NOMO-1 treated with DMSO at 0.1 percent for 48 hours (cell line): ENCODE measurements at regions not wholly inside any gene's neighbourhood (a gene's known extent, or its start where the extent isn't known, plus 50 kb on each side); places are given as distances from the start of the nearest gene placed in this dataset.
"Not testable (repeated sequence)": the region's sequence is repeated elsewhere in the genome, so short reads cannot be mapped to it uniquely, and the experiment has no call there.

Experiments
- DNase-seq: peaks from one replicate; lab custom pipeline; 2025; ENCODE audit not compliant: unreplicated experiment; lab: John Stamatoyannopoulos, UW

DNA sequence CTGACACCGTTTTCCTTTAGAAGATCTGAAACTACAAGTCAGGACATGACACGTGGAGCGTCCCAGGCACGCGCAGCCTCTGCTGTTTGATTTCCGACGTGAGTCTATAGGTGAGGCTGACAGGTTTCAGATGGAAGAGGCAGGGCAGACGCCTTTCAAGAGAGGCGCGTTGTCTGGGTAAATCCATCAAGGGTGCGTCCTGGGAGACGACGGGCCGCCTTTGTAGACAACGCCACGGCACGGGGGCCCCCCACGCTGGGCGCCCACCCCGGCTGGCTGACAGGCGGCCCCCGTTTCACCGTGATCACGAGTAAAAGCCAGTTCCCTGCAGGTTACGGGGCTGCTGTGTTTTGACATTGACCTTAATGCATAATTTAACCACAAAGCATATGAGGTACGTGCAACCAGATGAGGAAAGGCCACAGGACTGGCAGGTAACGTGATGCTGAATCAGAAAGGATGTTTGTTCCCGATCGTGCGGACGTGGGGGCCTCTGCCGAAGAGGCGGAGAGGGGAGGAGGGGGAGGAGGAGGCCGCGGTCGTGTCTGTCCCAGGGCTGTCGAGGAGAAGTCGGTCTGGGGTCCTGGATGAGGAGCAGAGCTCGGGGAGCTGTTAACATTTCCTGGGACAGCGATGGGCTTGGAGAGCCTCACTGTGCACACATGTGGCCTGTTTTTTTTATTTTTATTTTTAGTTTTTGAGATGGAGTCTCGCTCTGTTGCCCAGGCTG is 51.1 kb upstream of the PPP2R3B start:
- no peak for DNase-seq

DNA sequence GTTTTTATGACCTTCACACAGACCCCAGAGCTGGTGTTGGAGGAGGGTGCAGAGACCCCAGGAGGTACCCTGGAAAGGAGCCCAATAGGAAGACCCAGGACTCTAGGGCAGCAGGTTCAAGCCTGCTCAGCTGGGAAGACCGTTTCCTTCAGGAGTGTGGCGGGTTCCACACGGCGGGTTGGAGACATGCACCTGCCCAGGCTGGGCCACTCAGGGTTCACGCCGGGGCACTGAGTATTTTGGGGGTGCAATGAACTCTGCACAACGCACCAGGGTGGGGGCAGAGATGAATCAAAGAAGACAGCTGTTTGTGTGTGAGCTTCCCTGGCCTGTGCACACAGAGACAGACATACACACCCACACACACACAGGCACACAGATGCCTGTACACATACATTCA is 52.5 kb upstream of the PPP2R3B start:
- no peak for DNase-seq

DNA sequence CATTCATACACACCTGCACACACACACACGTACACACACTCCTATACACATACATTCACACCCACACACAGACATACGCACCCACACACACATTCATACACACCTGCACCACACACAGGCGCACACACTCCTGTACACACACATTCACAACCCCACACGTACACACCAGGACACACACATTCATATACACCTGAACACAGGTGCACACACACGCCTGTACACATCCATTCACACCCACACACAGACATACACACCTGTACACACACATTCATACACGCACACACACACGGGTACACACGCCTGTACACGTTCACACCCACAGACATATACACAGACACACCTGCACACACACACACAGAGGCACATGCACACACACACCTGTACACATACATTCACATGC is 53.0 kb upstream of the PPP2R3B start:
- DNase-seq = no peak

DNA sequence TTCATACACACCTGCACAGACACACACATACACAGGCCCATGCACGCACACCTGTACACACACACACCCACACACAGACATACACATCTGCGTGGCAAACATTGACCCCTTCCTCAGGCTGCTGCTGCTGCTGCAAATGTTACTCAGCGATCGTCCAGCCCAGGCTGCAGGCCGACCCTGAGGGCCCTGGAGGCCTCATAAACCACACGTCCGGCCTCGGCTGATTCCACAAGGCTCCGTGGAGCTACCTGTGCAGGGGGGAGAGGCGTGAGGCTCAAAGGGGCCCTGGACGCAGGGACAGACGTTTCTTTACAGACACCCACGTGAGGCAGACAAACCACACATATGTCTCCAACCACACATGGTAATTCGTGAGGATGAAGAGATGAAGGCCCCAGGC is 53.9 kb upstream of the PPP2R3B start:
- DNase-seq = no peak

DNA sequence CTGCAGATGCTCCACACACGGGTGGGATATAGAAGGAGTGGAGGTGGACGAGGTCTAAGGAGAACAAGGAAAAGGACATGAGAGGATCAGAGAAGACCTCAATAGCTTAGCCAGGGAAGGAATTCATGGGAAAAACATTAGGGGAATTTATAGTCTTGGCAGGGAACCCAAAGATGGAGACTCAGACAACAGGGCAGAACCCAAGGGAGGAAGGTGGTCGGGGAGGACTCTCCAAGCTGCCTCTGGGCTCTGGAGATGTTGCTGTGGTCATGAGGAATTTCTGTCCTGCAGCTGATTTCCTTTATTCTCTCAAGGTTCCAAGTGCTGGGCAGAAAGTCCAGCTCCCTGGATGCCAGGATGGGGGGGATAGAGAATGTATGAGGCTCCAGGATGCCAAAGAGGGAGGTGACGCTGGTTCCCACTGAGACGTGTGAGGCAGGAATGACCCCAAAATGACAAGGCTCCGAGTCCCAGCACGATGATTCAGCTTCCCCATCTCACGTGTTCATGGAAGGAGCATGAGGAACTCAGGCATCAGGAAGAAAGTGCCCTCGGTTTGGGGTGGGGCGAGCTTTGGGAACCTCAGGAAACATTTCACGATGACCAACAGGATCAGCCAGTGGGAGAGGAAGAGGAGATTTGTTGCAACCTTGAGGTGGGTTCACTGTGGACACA is 57.0 kb upstream of the PPP2R3B start:
- DNase-seq = no peak

DNA sequence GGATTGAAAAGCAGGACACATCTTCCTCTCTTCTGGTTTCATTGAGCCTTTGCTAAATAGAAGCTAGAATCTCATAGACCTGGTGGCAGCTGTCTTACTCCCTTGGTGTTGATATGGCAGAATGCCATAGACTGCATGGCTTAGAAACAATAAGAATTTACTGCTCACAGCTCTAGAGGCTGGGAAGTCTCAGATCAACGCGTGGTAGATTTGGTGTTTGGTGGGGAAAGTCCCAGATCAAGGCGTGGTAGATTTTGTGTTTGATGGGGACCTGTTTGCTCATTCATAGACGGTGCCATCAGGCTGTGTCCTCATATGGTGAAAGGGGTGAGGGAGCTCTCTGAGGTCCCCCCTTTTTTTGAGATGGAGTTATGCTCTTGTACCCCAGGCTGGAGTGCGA is 57.6 kb upstream of the PPP2R3B start:
- DNase-seq = no peak

DNA sequence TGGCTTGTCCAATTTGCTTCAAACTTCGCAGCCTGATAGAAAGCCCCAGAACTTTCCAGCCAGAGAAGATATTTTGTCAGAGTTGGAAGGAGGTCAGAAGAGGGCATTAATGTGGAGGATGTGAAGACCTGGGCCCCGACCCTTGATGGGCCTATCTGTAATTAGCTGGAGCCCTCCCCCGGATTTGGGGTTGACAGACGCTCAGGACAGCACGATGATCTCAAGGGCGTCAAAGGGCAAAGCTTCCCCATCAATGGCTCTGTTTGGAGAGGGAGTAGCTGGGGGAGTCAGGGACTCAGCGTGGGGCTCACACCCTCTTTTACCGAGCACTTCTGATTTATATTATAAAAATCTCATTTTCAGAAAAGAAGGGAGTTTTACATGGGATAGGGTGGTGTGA is 59.0 kb upstream of the PPP2R3B start:
- no peak for DNase-seq

DNA sequence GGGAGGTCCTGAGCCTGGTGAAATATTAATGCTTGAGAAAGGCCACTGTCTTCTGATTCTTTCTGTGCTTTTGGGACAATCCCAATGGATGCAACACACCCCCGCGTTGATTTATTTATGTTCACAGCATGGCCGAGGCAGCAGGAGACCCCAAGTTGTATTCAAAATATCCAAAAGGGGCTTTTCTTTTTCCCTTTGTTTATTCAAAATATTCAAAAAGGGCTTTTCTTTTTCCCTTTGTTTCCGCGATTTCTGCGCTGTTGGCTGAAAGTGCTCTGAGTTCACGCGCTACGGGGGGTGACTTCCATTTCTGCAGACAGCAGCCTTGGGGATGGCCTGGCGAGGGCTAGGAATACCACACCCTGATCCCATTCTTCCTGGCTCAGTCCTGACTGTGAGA is 59.5 kb upstream of the PPP2R3B start:
- no peak for DNase-seq

DNA sequence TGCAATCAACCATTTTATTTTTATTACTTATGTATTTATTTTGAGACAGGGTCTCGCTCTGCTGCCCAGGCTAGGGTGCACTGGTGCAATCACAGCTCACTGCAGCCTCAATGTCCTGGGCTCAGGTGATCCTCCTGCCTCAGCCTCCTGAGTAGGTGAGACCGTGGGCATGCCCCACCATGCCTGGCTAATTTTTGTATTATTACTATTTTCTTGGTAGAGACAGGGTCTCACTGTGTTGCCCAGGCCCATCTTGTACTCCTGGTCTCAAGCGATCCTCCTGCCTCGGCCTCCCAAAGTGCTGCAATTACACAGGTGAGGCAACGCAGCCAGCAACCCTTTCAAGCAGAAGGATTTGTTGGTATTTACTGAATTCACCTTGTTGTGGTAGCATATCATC is 60.3 kb upstream of the PPP2R3B start:
- DNase-seq = no peak

DNA sequence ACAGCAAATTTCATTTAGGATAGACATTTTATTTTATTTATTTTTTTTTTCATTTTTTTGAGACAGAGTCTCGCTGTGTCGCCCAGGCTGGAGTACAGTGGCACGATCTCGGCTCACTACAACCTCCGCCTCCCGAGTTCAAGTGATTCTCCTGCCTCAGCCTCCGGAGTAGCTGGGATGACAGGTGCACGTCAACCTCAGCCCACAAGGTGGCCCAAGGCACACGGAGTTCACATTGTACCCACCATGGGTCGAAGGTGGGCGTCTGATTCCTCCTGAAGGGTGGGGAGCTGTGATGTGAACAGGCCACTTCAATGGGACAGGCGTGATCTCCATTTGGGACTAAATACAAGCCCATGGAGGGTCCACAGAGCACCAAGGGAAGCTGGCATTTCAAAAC is 65.0 kb upstream of the PPP2R3B start:
- DNase-seq = not testable (repeated sequence)

DNA sequence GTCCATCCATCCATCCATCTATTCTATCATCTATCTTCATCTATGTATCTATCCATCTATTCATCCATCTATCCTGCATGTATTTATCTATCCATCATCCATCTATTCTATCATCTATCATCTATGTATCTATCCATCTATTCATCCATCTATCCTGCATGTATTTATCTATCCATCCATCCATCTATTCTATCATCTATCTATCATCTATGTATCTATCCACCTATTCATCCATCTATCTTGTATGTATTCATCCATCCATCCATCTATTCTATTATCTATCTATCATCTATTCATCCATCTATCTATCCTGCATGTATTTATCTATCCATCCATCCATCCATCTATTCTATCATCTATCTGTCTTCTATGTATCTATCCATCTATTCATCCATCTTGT is 65.9 kb upstream of the PPP2R3B start:
- DNase-seq = no peak

DNA sequence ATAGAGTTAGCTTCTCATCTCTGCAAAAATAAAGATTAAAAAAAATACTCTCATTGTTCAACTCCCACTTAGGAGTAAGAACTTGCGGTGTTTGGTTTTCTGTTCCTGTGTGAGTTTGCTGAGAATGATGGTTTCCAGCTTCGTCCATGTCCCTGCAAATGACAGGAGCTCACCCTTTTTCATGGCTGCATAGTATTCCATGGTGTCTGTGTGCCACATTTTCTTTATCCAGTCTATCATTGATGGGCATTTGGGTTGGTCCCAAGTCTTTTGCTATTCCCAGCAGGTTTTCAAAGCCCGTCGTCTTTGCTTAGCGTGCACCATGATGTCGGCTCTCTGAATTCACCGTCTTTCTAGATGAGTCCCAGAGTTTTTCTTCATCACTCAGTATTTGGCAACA is 67.8 kb upstream of the PPP2R3B start:
- DNase-seq = not testable (repeated sequence)

DNA sequence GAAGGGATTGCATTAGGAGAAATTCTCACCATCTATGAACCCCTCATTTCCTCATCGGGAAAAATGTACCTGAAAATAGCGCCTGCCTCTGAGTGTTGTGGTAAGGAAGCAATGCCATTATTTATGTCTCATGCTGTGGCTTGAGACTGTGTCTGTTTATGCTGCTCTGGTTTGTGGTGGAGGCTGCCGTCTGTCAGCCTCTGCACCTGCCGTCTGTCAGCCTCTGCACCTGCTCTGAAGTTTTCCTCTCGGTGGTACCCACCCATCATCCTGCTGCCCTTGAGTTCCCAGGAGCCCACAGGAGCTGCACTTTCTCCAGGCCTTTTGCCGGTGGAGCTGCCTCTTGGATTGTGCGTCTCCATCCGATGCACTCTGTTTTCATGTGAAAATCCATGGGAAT is 68.5 kb upstream of the PPP2R3B start:
- DNase-seq = no peak

DNA sequence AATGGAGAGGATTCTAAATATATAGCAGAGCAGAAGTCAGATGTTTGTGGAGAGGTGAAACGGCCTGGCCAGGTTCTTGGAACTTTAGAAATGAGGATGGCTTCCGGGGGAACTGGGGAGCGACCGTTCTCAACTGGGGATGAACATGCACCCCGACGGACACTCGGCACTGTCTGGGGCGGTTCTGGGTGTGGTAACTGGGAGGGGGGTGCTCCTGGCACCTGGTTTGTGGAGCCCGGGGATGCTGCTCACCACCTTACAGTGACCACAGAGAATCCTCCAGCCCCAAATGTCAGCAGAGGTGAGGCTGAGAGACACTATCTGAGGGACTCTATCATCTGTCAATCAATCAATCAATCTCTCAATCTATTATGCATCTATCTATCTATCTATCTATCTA is 69.0 kb upstream of the PPP2R3B start:
- no peak for DNase-seq

DNA sequence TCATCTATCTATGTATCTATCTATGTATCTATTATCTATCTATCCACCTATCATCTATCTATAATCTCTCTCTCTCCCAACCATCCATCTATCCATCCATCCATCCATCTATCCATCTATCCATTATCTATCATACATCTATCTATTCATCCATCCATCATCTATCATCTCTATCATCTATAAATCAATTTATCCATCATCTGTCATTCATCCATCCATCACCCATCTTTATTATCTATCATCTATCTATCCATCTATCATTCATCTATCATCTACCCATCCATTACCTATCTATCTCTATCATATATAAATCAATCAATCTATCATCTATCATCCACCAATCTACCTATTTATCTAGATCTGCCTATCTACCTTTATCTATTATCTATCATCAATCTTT is 69.4 kb upstream of the PPP2R3B start:
- no peak for DNase-seq

DNA sequence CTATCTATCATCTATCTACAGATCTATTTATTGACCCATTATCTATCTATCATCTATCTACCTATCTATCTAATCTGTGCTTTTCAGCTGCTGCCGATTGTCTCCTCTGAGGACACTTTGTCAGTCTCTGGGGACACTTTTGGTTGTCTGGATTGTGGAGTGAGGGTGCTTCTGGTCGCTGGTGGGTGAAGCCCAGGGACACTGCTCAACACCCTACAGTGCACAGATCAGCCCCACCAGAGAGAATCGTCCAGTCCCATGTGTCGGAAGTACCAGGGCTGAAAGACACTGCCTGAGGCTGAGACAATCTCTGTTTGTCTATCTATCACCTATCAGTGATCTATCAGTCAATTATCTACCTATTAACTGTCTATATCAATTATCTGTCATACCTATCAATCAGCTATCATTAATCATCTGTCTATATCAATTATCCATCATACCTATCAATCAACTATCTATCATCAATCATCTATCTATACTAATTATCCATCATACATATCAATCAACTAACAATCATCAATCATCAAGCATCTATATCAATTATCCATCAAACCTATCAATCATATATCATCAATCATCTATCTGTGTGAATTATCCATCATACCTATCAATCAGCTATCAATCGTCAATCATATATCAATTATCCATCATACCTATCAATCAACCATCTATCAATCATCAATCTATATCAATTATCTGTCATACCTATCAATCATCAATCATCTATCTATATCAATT is 70.0 kb upstream of the PPP2R3B start:
- no peak for DNase-seq

DNA sequence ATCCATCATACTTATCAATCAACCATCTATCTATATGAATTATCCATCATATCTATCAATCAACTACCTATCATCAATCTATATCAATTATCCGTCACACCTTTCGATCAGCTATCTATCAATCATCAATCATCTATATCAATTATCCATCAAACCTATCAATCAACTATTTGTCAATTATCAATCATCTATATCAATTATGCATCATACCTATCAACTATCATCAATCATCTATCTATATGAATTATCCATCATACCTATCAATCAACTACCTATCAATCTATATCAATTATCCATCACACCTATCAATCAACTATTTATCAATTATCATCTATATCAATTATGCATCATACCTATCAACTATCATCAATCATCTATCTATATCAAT is 70.6 kb upstream of the PPP2R3B start:
- DNase-seq = no peak

DNA sequence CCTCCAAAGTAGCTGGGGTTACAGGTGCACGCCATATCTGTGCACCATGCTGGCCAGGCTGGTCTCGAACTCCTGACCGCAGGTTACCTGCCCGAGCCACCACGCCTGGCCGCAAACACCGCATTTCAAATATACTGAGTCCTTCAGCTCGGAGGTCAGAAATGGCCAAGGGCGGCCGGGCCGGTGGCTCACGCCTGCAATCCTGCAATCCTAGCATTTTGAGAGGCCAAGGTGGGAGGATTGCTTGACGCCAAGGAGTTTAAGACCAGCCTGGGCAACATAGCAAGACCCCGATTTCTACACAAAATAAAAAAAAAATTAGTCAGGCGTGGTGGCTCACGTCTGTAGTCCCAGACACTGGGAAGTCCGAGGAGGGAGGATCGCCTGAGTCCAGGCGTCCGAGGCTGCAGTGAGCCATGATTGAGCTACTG is 71.9 kb upstream of the PPP2R3B start:
- DNase-seq = no peak

DNA sequence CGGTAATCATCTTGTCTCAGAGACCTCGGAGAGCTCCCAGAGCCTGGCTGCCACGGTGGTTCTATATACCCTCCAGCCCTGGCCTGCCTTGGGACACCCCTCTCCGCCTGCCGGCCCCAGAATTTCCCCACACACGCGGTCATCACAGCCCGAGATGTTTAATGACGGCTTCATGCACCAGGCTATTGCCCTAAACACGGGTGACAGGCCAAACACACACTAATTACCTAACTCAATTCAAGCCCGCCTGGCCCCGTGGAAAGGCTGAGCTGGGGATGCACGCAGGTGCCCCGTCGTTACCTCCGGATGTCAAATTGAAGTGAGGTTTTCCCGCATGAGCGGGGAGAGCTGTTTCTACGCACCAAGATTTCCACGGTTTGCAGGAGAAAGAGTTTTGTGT is 72.9 kb upstream of the PPP2R3B start:
- no peak for DNase-seq

DNA sequence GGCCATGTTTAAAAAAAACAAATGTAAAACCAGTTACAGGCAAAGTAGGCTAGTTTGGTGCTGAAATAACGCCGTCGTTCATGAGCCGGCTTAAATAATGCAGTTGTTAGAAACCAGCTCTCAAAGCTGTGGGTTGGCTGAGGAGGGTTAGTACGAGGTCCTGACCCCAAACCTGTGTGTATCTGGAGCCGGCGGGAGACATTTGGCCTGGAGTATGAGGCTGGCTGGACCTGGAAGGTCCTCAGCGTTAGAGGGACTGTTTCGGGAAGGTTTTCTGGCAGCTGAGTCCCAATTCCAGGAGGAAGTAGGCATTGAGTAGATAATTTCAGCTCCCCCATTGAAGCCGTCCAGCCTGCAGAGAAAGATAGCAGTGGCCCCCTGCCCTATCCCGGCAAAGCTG is 73.4 kb upstream of the PPP2R3B start:
- DNase-seq = no peak

DNA sequence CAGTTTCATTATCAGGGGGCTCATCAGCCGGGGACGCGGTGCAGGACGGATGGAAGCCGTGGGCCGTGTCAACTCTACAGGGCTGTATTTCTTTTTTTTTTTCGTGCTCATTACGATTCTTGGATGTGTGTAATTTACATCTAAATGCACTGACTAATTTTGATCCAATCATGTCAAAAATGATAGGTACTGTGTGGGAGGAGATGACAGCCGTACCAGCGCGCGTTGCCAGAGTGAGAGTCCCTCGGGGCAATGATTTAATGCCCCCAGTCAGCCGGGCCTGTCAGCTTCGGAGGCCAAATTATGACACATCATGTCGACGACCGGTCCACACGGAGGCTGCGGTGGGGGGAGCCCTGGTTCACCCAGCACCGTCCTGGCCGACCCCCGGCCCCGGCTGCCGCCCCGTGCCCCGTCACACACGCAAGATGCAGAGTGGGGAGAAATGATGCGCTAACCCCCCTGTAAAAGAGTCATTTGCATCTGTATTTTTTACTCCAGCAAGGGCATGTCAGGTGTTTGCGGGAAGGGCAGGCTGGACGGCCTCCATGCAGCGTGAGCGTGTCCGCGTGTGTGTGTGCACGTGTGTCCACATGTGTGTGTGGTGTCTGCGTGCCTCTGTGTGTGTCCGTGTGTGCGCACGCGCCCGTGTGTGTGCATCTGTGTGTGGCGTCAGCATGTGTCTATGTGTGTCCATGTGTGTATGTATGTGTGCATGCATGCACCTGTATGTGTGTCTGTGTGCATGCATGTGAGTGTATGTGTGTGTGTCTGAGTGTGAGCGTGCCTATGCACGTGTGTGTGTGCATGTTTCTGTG is 74.3 kb upstream of the PPP2R3B start:
- no peak for DNase-seq
